Activated CD4-positive, alpha-beta T cell treated with anti-CD3 and anti-CD28 coated beads, Interleukin-2, amount 10 ng/mL, durations not matched to agents 24 days and 14 days (primary cell): ENCODE measurements at regions not wholly inside any gene's neighbourhood (a gene's known extent, or its start where the extent isn't known, plus 50 kb on each side); places are given as distances from the start of the nearest gene placed in this dataset.

Experiments
- DNase-seq: peaks from one replicate; pipeline ENCODE4 v3.0.0; 2022
- H3K27ac Mint-ChIP-seq: one replicate; pipeline ENCODE4 v1.8.0; 2022; ENCODE audit warnings: mild to moderate bottlenecking, mixed read lengths
- H3K27me3 Mint-ChIP-seq: one replicate; pipeline ENCODE4 v1.8.0; 2022; ENCODE audit warnings: mixed read lengths
- H3K36me3 Mint-ChIP-seq: one replicate; pipeline ENCODE4 v1.8.0; 2022; ENCODE audit warnings: low read depth, mild to moderate bottlenecking, mixed read lengths
- H3K4me1 Mint-ChIP-seq: one replicate; pipeline ENCODE4 v1.8.0; 2021; ENCODE audit warnings: mixed read lengths
- H3K4me3 Mint-ChIP-seq: one replicate; pipeline ENCODE4 v1.8.0; 2022; ENCODE audit warnings: mild to moderate bottlenecking, moderate library complexity, mixed read lengths
- H3K9me3 Mint-ChIP-seq: one replicate; pipeline ENCODE4 v1.8.0; 2021; ENCODE audit warnings: mixed read lengths
- intact Hi-C: fragments of 100-400 bp; cut with micrococcal nuclease; formaldehyde crosslinking; loops from one replicate; pipeline ENCODE4 v1.15.1; 2023

DNA sequence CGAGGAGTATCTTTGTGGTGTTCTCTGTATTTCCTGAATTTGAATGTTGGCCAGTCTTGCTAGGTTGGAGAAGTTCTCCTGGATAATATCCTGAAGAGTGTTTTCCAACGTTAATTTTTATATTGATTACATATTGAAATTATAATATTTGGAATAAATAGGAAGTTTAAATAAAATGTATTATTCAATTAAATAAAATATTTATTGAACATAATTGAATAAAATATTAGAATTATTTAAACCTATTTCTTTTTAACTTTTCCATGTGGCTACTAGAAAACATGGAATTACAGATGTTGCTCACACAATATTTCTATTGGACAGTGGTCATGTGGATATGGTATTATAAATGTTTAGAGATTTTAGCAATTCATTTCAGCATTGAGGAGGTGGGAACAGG is 170.8 kb upstream of the FST start:
- no peaks in the 10 kb centered on the region for H3K4me1 Mint-ChIP-seq
- intact Hi-C loops = no loop called here
- H3K27ac Mint-ChIP-seq = no peak overlapping the region
- no peaks in the 10 kb centered on the region for H3K36me3 Mint-ChIP-seq
- no peaks in the 10 kb centered on the region for H3K27me3 Mint-ChIP-seq
- H3K4me3 Mint-ChIP-seq = no peak overlapping the region
- DNase-seq = no peak
- peaks cover 9% of the 10 kb centered on the region for H3K9me3 Mint-ChIP-seq

DNA sequence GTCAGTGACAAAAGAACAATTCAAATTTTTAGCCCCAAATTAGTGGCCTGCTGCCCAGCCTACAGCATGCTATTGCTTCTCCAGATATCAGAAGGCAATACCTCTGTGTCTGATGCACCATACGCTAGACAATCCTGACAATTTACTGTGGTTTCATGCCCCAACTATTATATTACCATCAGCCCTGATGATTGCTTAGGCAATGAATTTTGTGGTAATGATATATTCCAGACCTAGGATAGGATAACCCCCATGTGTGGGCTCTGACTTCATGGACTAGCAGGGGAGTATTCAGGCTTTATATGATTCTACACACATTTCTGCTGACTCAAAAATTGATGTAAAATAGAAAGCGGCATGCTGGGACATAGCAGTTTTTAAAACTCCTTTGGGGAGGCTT is 168.7 kb upstream of the FST start:
- no peak for DNase-seq
- H3K9me3 Mint-ChIP-seq = peaks cover 9% of the 10 kb centered on the region
- H3K36me3 Mint-ChIP-seq = no peaks in the 10 kb centered on the region
- intact Hi-C loops = no loop called here
- H3K27me3 Mint-ChIP-seq = no peaks in the 10 kb centered on the region
- H3K4me3 Mint-ChIP-seq = no peak overlapping the region
- no peaks in the 10 kb centered on the region for H3K4me1 Mint-ChIP-seq
- no peak overlapping the region for H3K27ac Mint-ChIP-seq

DNA sequence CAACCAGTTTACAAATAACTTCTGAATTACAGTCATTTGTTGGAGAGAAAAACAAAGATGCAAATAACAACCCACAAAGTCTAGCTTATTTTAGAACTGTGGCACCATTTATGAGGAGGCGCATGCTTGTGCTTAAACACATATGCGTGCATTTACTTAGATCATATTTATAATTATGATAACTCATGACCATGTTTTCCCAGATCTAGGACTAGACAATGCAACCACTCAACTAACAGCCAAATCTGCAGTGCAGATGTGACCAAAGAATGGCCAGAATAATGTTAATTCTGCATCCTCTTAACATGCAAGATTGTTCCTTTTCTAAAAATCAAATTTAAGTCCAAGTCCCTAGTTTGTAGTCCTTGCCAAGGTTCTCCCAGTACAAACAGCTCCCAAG is 167.3 kb upstream of the FST start:
- Mint-ChIP-seq H3K27ac (no peak overlapping the region), H3K27me3 (no peaks in the 10 kb centered on the region), H3K36me3 (no peaks in the 10 kb centered on the region), H3K9me3 (peaks cover 5% of the 10 kb centered on the region), H3K4me1 (no peaks in the 10 kb centered on the region), H3K4me3 (no peak overlapping the region)
- DNase-seq = no peak
- intact Hi-C loops = no loop called here

DNA sequence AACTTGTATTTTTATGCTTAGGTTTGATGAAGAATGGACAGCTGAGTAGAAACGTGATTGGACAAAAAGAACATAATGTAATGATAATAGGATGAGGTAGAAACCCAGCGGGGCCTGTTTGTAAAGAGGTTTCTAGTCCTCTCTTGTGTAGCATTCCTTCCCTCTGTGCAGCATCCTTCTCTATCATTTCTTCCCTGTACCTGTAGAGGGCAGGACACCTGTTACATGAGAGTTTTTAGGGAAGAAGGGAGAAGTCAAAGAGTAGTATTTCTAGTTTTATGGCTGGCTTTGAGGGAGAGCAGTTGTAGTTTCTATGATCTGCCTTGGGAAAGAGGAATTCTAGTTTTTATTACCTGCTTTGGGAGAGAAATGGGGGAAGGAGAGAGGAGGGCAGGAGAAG is 162.1 kb upstream of the FST start:
- Mint-ChIP-seq H3K36me3 (no peaks in the 10 kb centered on the region), H3K27ac (no peak overlapping the region), H3K4me1 (no peaks in the 10 kb centered on the region), H3K27me3 (no peaks in the 10 kb centered on the region), H3K9me3 (no peaks in the 10 kb centered on the region), H3K4me3 (no peak overlapping the region)
- DNase-seq = no peak
- intact Hi-C loops = no loop called here

DNA sequence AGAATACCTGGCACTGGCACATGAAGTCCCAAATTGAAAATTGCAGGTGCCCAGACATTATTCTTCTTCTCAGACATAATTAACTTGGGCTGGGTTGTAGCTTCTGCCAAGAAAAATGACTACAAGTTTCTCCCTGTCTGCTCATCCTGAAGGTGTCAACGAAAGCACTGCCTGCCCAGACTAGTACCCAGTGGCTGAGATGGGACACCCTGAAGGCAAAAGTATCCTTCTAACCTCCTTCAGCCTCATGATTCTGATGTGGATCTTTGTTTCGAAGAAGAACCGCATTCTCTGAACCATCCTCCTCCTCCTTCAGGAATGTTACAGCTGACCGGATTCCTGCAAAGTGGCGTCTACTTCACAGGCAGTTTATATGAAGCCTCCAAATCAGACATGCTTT is 161.1 kb upstream of the FST start:
- Mint-ChIP-seq H3K4me3 (no peak overlapping the region), H3K4me1 (no peaks in the 10 kb centered on the region), H3K27ac (no peak overlapping the region), H3K9me3 (no peaks in the 10 kb centered on the region), H3K27me3 (no peaks in the 10 kb centered on the region), H3K36me3 (no peaks in the 10 kb centered on the region)
- DNase-seq = no peak
- intact Hi-C loops = no loop called here

DNA sequence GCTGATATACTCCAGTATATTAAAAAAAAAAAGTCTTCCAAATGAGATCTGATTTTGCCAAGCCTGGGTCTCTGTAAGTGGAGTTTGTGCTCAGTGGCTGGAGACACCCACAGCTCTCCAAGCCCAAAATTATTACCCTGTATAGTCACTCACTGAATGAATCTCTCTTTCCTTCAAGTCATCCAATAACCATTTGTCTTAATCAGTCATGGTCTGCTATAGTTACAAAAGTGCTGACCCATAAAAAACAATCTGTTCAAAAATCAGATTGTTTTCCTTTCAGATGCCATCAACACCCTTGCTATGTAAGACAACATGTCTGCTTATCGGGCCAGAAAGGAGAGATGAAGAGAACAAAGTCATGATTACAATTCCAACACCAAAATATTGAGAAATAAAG is 159.4 kb upstream of the FST start:
- H3K27me3 Mint-ChIP-seq = no peaks in the 10 kb centered on the region
- intact Hi-C loops = no loop called here
- H3K27ac Mint-ChIP-seq = no peak overlapping the region
- no peaks in the 10 kb centered on the region for H3K4me1 Mint-ChIP-seq
- H3K4me3 Mint-ChIP-seq = no peak overlapping the region
- H3K9me3 Mint-ChIP-seq = no peaks in the 10 kb centered on the region
- DNase-seq = no peak
- no peaks in the 10 kb centered on the region for H3K36me3 Mint-ChIP-seq

DNA sequence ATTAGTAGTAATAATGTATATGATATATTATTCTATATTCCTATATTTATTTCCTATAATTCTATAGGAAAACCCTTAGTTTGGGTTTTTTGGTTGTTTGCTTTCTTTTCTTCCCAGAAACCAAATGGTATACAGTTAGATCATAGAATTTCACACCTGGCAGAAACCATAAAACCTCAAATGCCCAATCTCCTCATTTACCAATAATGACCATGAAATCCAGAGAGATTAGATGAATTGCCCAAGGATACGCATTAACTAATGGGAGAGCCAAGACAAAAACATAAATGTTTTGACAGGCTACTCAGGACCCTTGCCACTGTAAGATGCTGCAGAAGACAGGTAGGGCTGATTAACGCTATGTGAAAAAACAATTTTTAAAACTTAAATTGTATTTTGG is 158.7 kb upstream of the FST start:
- H3K9me3 Mint-ChIP-seq = no peaks in the 10 kb centered on the region
- H3K27ac Mint-ChIP-seq = no peak overlapping the region
- intact Hi-C loops = no loop called here
- H3K4me3 Mint-ChIP-seq = no peak overlapping the region
- H3K36me3 Mint-ChIP-seq = no peaks in the 10 kb centered on the region
- H3K27me3 Mint-ChIP-seq = no peaks in the 10 kb centered on the region
- no peaks in the 10 kb centered on the region for H3K4me1 Mint-ChIP-seq
- DNase-seq = no peak

DNA sequence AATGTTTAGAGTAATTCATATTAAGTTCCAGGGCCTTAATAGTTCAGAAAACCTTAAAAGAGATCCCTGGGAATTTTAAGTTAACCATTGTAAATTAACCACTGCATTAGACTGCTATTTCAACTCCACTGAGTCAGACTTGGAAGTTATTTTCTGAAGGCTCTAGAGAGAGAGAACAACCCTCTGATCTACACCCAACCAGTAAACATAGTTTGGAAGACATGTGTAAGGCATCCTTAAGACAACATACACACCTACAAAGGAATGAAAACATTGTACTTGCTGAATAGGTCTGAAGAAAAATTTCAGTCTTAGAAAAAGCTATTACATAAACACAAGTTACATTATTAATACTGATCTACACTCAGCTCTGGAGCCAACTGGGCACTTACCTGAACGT is 158.2 kb upstream of the FST start:
- Mint-ChIP-seq H3K9me3 (no peaks in the 10 kb centered on the region), H3K27ac (no peak overlapping the region), H3K36me3 (no peaks in the 10 kb centered on the region), H3K4me1 (no peaks in the 10 kb centered on the region), H3K4me3 (no peak overlapping the region), H3K27me3 (no peaks in the 10 kb centered on the region)
- intact Hi-C loops = no loop called here
- DNase-seq = no peak

DNA sequence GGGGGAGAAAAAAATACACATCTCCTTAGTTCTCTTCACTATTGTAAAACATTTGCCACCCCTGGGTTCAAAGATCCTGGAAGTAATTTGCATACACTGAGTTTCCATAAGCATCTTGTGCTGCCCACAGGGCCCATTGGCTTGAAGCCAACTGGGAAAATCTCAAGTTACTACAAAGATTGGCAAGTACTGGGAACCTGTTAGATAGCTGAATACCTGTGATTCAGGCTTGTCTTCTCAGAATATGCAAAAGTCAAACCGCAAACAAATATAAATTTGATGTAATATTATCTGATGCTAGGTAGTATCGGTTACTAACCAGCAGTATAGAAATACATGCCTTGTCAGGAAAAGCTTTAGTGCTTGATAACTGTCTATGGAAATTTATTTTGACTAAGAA is 156.9 kb upstream of the FST start:
- DNase-seq = no peak
- Mint-ChIP-seq H3K27ac (no peak overlapping the region), H3K9me3 (no peaks in the 10 kb centered on the region), H3K36me3 (no peaks in the 10 kb centered on the region), H3K4me1 (no peaks in the 10 kb centered on the region), H3K4me3 (no peak overlapping the region), H3K27me3 (no peaks in the 10 kb centered on the region)
- intact Hi-C loops = no loop called here

DNA sequence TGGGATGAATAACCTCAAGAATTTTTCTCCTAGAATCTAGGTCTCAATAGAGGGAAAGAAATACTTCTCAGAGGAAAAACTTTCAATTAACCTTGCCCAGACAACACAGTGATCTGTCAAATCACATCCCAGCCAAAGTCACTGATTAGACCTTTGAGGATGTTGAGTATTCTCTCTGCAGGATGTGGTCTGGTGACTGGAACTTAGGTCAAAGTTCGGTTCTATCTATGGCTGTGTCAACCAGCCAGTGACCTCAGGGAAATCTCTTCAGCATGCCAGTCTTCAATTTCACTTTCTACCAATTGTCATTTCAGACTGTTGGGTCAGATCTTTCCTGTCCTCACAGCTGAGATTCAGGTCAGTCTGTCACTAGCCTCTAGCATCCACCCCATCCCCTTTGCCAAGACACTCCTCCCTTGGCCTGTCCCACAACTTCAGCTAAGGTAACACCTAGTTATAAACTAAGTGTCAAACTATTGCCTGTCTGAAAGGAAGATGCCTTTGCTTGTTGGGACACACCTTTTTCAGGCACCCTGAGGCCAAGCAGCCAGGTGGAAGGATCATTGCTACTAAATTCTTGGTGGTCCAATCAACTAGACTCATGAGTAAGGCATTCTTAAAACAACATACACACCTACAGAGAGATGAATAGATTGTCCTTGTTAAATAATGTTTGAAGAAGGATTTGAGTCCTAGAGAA is 156.3 kb upstream of the FST start:
- no peaks in the 10 kb centered on the region for H3K36me3 Mint-ChIP-seq
- DNase-seq = no peak

DNA sequence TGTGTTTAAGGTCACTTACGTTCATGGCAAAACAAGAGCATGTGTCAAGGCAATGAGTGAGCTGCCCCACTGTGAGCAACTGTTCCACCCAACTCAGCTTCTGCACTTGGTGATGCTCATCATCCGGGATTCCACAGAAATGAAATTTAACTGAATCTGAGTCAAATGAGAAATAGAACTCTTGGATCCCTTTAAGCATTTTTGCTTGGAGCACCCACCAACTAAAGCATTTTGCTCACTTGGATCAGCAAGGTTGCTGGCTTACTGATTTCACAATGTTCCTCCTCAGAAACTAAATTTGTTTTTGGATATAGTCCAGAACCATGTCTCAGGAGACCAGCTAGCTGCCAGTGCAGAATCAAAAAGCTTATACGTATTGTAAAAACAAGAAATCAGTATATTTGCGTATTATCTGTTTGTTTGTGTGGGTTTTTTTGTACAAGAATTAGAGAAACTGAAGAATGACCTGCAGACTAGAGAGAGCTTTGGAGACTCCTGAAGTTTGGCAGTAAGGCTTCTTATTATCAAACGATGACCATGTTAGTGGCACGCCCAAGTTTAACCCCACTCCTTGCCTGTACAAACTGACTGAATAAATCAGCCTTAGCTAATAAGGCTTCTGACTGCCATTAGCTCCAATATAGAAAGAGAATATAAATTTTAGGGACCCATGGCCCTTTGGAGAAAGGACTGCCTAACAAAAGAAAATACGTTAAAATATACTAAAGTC is 153.8 kb upstream of the FST start:
- no peaks in the 10 kb centered on the region for H3K4me1 Mint-ChIP-seq
- no peak overlapping the region for H3K4me3 Mint-ChIP-seq
- H3K27ac Mint-ChIP-seq = no peak overlapping the region

More for the DNA sequence above, 156.3 kb upstream of the FST start:
- H3K27me3 Mint-ChIP-seq = no peaks in the 10 kb centered on the region
- no peak overlapping the region for H3K4me3 Mint-ChIP-seq
- H3K4me1 Mint-ChIP-seq = no peaks in the 10 kb centered on the region
- no peaks in the 10 kb centered on the region for H3K9me3 Mint-ChIP-seq
- H3K27ac Mint-ChIP-seq = no peak overlapping the region
- intact Hi-C loops = no loop called here

DNA sequence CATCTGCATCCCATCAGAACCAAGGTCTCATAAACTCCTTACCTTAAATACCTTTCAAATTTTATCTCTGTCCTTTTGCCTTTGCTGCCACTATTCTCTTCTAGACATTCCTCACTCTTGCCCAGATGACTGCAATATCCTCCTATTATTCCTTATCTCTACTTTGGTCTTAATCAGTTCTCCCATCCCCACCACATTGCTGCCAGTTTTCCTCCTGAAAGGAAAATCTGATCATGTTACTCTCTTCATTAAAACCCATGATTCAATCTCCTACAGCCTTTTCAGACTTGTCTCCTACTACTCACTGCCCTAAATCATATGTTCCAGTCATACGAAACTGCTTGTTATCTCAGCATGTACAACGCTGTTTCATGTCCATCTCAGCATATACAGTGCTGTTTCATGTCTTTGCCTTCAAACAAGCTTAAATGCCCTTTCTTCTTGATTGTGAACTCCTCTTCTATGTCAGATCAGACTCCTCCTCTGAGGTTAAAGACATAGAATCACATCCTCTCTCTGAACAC is 152.6 kb upstream of the FST start:
- Mint-ChIP-seq H3K36me3 (no peaks in the 10 kb centered on the region), H3K9me3 (peaks cover 3% of the 10 kb centered on the region), H3K27ac (no peak overlapping the region), H3K27me3 (no peaks in the 10 kb centered on the region), H3K4me3 (no peak overlapping the region), H3K4me1 (no peaks in the 10 kb centered on the region)
- no peak for DNase-seq
- intact Hi-C loops = no loop called here

More for the DNA sequence above, 153.8 kb upstream of the FST start:
- DNase-seq = no peak
- Mint-ChIP-seq H3K36me3 (no peaks in the 10 kb centered on the region), H3K9me3 (peaks cover 3% of the 10 kb centered on the region), H3K27me3 (no peaks in the 10 kb centered on the region)
- intact Hi-C loops = no loop called here

DNA sequence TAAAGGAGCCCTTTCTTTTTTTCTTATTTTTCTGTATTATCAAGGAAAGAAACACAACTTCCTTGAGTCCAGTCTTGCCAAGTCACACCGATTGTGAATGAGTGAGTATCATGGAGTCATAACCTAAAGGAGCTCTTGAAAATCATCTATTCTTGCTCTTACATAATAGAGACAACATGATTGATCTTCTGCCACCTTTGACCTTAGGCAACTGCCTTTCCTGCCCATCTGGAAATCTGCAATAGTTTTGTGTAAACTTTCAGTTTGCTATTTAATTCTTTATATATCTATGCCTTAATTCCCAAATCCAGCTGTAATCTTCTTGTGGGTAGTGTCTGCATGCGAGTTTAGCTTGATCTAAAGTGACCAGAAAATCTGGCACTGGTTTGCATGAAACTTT is 149.9 kb upstream of the FST start:
- H3K4me3 Mint-ChIP-seq = no peak overlapping the region
- no peaks in the 10 kb centered on the region for H3K36me3 Mint-ChIP-seq
- intact Hi-C loops = no loop called here
- no peaks in the 10 kb centered on the region for H3K4me1 Mint-ChIP-seq
- peaks cover 3% of the 10 kb centered on the region for H3K9me3 Mint-ChIP-seq
- H3K27me3 Mint-ChIP-seq = no peaks in the 10 kb centered on the region
- DNase-seq = no peak
- no peak overlapping the region for H3K27ac Mint-ChIP-seq

DNA sequence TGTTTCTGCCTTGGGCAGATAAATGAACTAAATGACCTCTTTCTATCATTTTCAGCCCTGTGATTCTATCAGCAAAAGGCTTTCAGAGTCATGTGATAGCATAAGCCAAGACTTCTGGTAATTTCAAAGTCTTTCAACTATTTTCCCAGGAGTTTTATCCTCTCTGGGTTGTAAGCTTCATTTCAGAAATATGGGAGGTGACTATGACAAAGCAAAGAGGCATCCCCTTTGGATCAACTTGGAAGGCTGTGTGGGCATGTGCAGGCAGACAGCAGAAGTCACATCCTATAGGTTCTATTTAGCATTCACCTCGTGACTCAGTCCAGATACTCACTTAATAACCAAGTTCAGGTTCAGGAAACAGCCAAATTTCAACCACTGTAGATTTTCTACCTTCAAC is 149.0 kb upstream of the FST start:
- no peaks in the 10 kb centered on the region for H3K36me3 Mint-ChIP-seq
- no peak for DNase-seq
- H3K9me3 Mint-ChIP-seq = peaks cover 3% of the 10 kb centered on the region
- no peaks in the 10 kb centered on the region for H3K4me1 Mint-ChIP-seq
- H3K27ac Mint-ChIP-seq = no peak overlapping the region
- intact Hi-C loops = no loop called here
- H3K27me3 Mint-ChIP-seq = no peaks in the 10 kb centered on the region
- H3K4me3 Mint-ChIP-seq = no peak overlapping the region

DNA sequence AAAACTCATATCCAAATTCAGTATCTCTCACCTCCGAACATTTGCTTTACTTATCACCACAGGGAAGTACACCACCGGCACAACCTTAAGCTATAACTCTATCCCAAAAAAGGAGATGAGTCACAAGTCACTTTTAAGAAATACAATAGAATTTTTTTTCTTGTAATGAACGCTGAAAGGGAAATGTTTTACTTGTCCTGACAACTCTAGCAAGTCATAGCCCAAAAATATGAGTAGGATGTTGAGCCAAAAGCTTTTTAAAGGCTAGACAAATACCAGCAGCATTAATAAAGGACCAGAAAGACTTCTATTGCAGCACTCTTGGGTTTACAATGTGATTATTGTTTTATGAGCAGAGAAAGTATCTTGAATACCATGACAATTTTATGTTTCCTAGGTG is 147.3 kb upstream of the FST start:
- H3K9me3 Mint-ChIP-seq = peaks cover 3% of the 10 kb centered on the region
- H3K27ac Mint-ChIP-seq = no peak overlapping the region
- H3K27me3 Mint-ChIP-seq = no peaks in the 10 kb centered on the region
- no peak overlapping the region for H3K4me3 Mint-ChIP-seq
- no peak for DNase-seq
- intact Hi-C loops = no loop called here
- no peaks in the 10 kb centered on the region for H3K36me3 Mint-ChIP-seq
- no peaks in the 10 kb centered on the region for H3K4me1 Mint-ChIP-seq
